Ascending aorta (tissue), 2 donors: ENCODE measurements at regions not wholly inside any gene's neighbourhood (a gene's known extent, or its start where the extent isn't known, plus 50 kb on each side); places are given as distances from the start of the nearest gene placed in this dataset.

Experiments
- DNase-seq, 2 donors: peaks; one replicate each; pipeline ENCODE4 v3.0.0-alpha.2; 2019; ENCODE audit warnings: low spot score in 2 of 2
- H3K27ac ChIP-seq, 2 donors: fragments of 200-600 bp; sonication (generic); one replicate each; pipeline ENCODE4 v1.5.1; 2016 to 2017; ENCODE audit warnings: mild to moderate bottlenecking in 1 of 2
- H3K27me3 ChIP-seq: fragments of 200-600 bp; sonication (generic); one replicate; pipeline ENCODE4 v1.5.1; 2017
- H3K36me3 ChIP-seq, 2 donors: fragments of 200-600 bp; sonication (generic); one replicate each; pipeline ENCODE4 v1.5.1; 2016
- H3K4me1 ChIP-seq, 2 donors: fragments of 200-600 bp; sonication (generic); one replicate each; pipeline ENCODE4 v1.5.1; 2016 to 2017; ENCODE audit warnings: mild to moderate bottlenecking in 1 of 2
- H3K4me3 ChIP-seq, 2 donors: fragments of 200-600 bp; sonication (generic); one replicate each; pipeline ENCODE4 v1.5.1; 2016 to 2017; ENCODE audit warnings: mild to moderate bottlenecking in 1 of 2
- H3K9me3 ChIP-seq, 2 donors: fragments of 200-600 bp; sonication (generic); one replicate each; pipeline ENCODE4 v1.5.1; 2016
- CTCF ChIP-seq, 3 experiments: fragments of 200-600 bp in 2 of 3; fragments of 450-650 bp in 1 of 3; sonication (generic) in 2 of 3; IDR thresholded peaks; one replicate each; pipeline ENCODE4 v1.5.1; 2016 to 2019; ENCODE audit warnings: antibody characterized with exemption in 3 of 3, mild to moderate bottlenecking in 1 of 3, moderate library complexity in 1 of 3
- intact Hi-C: fragments of 100-400 bp; cut with DNase I; formaldehyde crosslinking; loops from one replicate; pipeline ENCODE4 v1.15.1; 2023

GRCh38 chr14:97349946-97350345 is 552.8 kb downstream of the VRK1 start:
- Histone ChIP-seq H3K27me3 (no peaks in the 10 kb centered on the region), H3K4me1 (no peaks in the 10 kb centered on the region), H3K27ac (no peak overlapping the region), H3K9me3 (no peaks in the 10 kb centered on the region), H3K4me3 (no peak overlapping the region), H3K36me3 (no peaks in the 10 kb centered on the region)
- no peak for TF ChIP-seq CTCF (IDR thresholded peaks at IDR 0.05)
- intact Hi-C loops = no loop called here
- no peak for DNase-seq

GRCh38 chr14:97350415-97350814 is 553.2 kb downstream of the VRK1 start:
- H3K36me3 ChIP-seq = no peaks in the 10 kb centered on the region
- no peak for DNase-seq
- H3K27me3 ChIP-seq = no peaks in the 10 kb centered on the region
- intact Hi-C loops = no loop called here
- no peaks in the 10 kb centered on the region for H3K4me1 ChIP-seq
- no peak for TF ChIP-seq CTCF (IDR thresholded peaks at IDR 0.05)
- no peaks in the 10 kb centered on the region for H3K9me3 ChIP-seq
- H3K4me3 ChIP-seq = no peak overlapping the region
- H3K27ac ChIP-seq = no peak overlapping the region

GRCh38 chr14:97350894-97351731 is 553.9 kb downstream of the VRK1 start:
- Histone ChIP-seq H3K9me3 (no peaks in the 10 kb centered on the region), H3K27me3 (no peaks in the 10 kb centered on the region), H3K36me3 (no peaks in the 10 kb centered on the region), H3K4me1 (no peaks in the 10 kb centered on the region), H3K4me3 (no peak overlapping the region), H3K27ac (no peak overlapping the region)
- DNase-seq = no peak
- TF ChIP-seq CTCF (IDR thresholded peaks at IDR 0.05) = no peak
- intact Hi-C loops = no loop called here

GRCh38 chr14:97353102-97353501 is 555.9 kb downstream of the VRK1 start:
- Histone ChIP-seq H3K4me1 (no peaks in the 10 kb centered on the region), H3K27ac (no peak overlapping the region), H3K27me3 (no peaks in the 10 kb centered on the region), H3K4me3 (no peak overlapping the region), H3K9me3 (no peaks in the 10 kb centered on the region), H3K36me3 (no peaks in the 10 kb centered on the region)
- DNase-seq = no peak
- TF ChIP-seq CTCF (IDR thresholded peaks at IDR 0.05) = no peak
- intact Hi-C loops = no loop called here

GRCh38 chr14:97354119-97354722 is 557.0 kb downstream of the VRK1 start:
- no peaks in the 10 kb centered on the region for H3K4me1 ChIP-seq
- TF ChIP-seq CTCF (IDR thresholded peaks at IDR 0.05) = no peak
- H3K27ac ChIP-seq = no peak overlapping the region
- H3K4me3 ChIP-seq = no peak overlapping the region
- no peaks in the 10 kb centered on the region for H3K36me3 ChIP-seq
- intact Hi-C loops = no loop called here
- DNase-seq = no peak
- H3K27me3 ChIP-seq = no peaks in the 10 kb centered on the region
- no peaks in the 10 kb centered on the region for H3K9me3 ChIP-seq
